Endothelial cell of umbilical vein (primary cell): ENCODE measurements at regions not wholly inside any gene's neighbourhood (a gene's known extent, or its start where the extent isn't known, plus 50 kb on each side); places are given as distances from the start of the nearest gene placed in this dataset.

Source experiments
- BruUV-seq: library from RNA; stranded (reverse); fragments of 400-500 nt; replicated peaks from 2 replicates; lab custom pipeline; 2021; lab: Mats Ljungman, UMichigan
- CTCF ChIA-PET: fragments of 300-600, 350-600 bp; sonication (Branson Sonifier 250); formaldehyde crosslinking; loops from one replicate; lab custom pipeline; 2021; ENCODE audit warnings: antibody characterized with exemption, inconsistent platforms; lab: Charles Lee
- POLR2A ChIA-PET: fragments of 300-600, 350-600 bp; sonication (Branson Sonifier 250); formaldehyde crosslinking; loops from one replicate; lab custom pipeline; 2021; ENCODE audit warnings: antibody characterized with exemption, inconsistent platforms; lab: Charles Lee
- DNase-seq: peaks from one replicate; pipeline ENCODE4 v3.0.0-alpha.2; 2011; ENCODE audit warnings: low read depth, low spot score
- FAIRE-seq: peaks from 2 replicates; lab custom pipeline; 2011; peaks lifted over from hg19 to GRCh38; lab: Jason Lieb, UNC
- H2AFZ ChIP-seq: 2 replicates; pipeline ENCODE4 v1.6.0; 2012; ENCODE audit warnings: low read depth, low read length, control low read depth, inconsistent platforms
- H3K27ac ChIP-seq: 2 replicates; pipeline ENCODE4 v1.5.1; 2011; ENCODE audit warnings: low read depth, mild to moderate bottlenecking, control low read depth, low read length, moderate library complexity; ENCODE audit not compliant: insufficient read depth
- H3K27me3 ChIP-seq, 2 experiments: 2 replicates each; pipeline versions ENCODE4 v1.6.0 to v1.6.1; 2011; ENCODE audit warnings: low read length in 2 of 2, mixed read lengths in 1 of 2; ENCODE audit not compliant: control insufficient read depth in 2 of 2, insufficient read depth in 2 of 2
- H3K36me3 ChIP-seq, 2 experiments: 2 replicates in 1 of 2; 3 replicates in 1 of 2; pipeline ENCODE4 v1.5.1; 2011; ENCODE audit warnings: low read length in 2 of 2, mild to moderate bottlenecking in 1 of 2, moderate library complexity in 1 of 2; ENCODE audit not compliant: control insufficient read depth in 2 of 2, insufficient read depth in 2 of 2; ENCODE audit errors: extremely low read depth in 1 of 2
- H3K4me1 ChIP-seq: 3 replicates; pipeline ENCODE4 v1.5.1; 2011; ENCODE audit warnings: mild to moderate bottlenecking, low read length; ENCODE audit not compliant: control insufficient read depth, insufficient read depth; ENCODE audit errors: extremely low read depth
- H3K4me2 ChIP-seq: 2 replicates; pipeline ENCODE4 v1.6.1; 2011; ENCODE audit warnings: low read length, control low read depth, mixed read lengths; ENCODE audit not compliant: insufficient read depth
- H3K4me3 ChIP-seq, 3 experiments: fragments of 200-600 bp in 1 of 3; sonication (generic), shearing (Covaris generic) in 1 of 3; replicated peaks in 1 of 3; 2 replicates each; pipeline ENCODE4 v1.5.1; 2011 to 2016; ENCODE audit warnings: control low read depth in 3 of 3, low read length in 3 of 3, mild to moderate bottlenecking in 2 of 3, inconsistent platforms in 1 of 3, low read depth in 1 of 3, moderate library complexity in 1 of 3; ENCODE audit not compliant: insufficient read depth in 1 of 3
- H3K79me2 ChIP-seq: 2 replicates; pipeline ENCODE4 v1.6.0; 2012; ENCODE audit warnings: low read length, inconsistent platforms; ENCODE audit not compliant: control insufficient read depth, insufficient read depth
- H3K9ac ChIP-seq: replicated peaks from 2 replicates; pipeline ENCODE3; 2011; ENCODE audit warnings: low read length, control low read depth; ENCODE audit not compliant: insufficient read depth; ENCODE audit errors: extremely low read depth
- H3K9me1 ChIP-seq: replicated peaks from 3 replicates; pipeline ENCODE4 v1.6.0; 2011; ENCODE audit warnings: mild to moderate bottlenecking, low read length; ENCODE audit not compliant: control insufficient read depth, insufficient read depth; ENCODE audit errors: extremely low read depth
- H3K9me3 ChIP-seq: replicated peaks from 2 replicates; pipeline ENCODE4 v1.5.1; 2012; ENCODE audit warnings: low read length, inconsistent platforms; ENCODE audit not compliant: control insufficient read depth, insufficient read depth
- H4K20me1 ChIP-seq: replicated peaks from 2 replicates; pipeline ENCODE3; 2011; ENCODE audit warnings: mild to moderate bottlenecking, low read length; ENCODE audit not compliant: control insufficient read depth, insufficient read depth; ENCODE audit errors: extremely low read depth
- EZH2 ChIP-seq: IDR thresholded peaks from 2 replicates; pipeline ENCODE4 v1.6.1; 2012; ENCODE audit warnings: borderline replicate concordance, low read depth, mild to moderate bottlenecking, moderate library complexity, low read length, inconsistent platforms; ENCODE audit not compliant: severe bottlenecking
- FOS ChIP-seq: IDR thresholded peaks from 2 replicates; pipeline ENCODE4 v1.6.1; 2011; ENCODE audit warnings: mild to moderate bottlenecking, low read length, moderate library complexity, borderline replicate concordance; ENCODE audit not compliant: insufficient read depth
- GATA2 ChIP-seq: IDR thresholded peaks from 2 replicates; pipeline ENCODE4 v1.7.0; 2011; ENCODE audit warnings: low read depth, mild to moderate bottlenecking, moderate library complexity, mixed read lengths, low read length; ENCODE audit not compliant: insufficient read length, insufficient read depth
- JUN ChIP-seq: IDR thresholded peaks from 2 replicates; pipeline ENCODE4 v1.6.1; 2011; ENCODE audit warnings: borderline replicate concordance, low read depth; ENCODE audit not compliant: insufficient read length, insufficient read depth
- MYC ChIP-seq: IDR thresholded peaks from one replicate; pipeline ENCODE4 v1.6.1; 2011; ENCODE audit warnings: mild to moderate bottlenecking, low read depth, low read length
- POLR2A ChIP-seq: IDR thresholded peaks from 2 replicates; pipeline ENCODE4 v1.6.1; 2012; ENCODE audit warnings: low read depth, mild to moderate bottlenecking, control low read depth, low read length
- POLR2AphosphoS5 ChIP-seq: IDR thresholded peaks from 2 replicates; pipeline ENCODE4 v1.6.1; 2012; ENCODE audit warnings: low read depth, mild to moderate bottlenecking, control low read depth, low read length, moderate library complexity; ENCODE audit not compliant: insufficient read depth
- dilution Hi-C: fragments of 300-500 bp; cut with MboI; formaldehyde crosslinking; loops from one replicate; pipeline ENCODE4 v1.15.0; 2019; ENCODE audit warnings: low sequenced_read_pairs; ENCODE audit not compliant: extremely low pct_ligation_motif_present
- intact Hi-C: fragments of 100-400 bp; cut with micrococcal nuclease; formaldehyde crosslinking; loops from one replicate; pipeline ENCODE4 v1.10.0; 2022
- TF ChIP-seq, protein P1 (sequence below), 2 donors: IDR thresholded peaks; 1 replicate in 1 of 2; 2 replicates in 1 of 2; pipeline ENCODE4 v1.5.1; 2011; ENCODE audit warnings: low read length in 2 of 2, mild to moderate bottlenecking in 2 of 2, moderate library complexity in 2 of 2, control low read depth in 1 of 2, inconsistent platforms in 1 of 2, low read depth in 1 of 2; ENCODE audit not compliant: insufficient read depth in 1 of 2; ENCODE audit errors: extremely low read depth in 1 of 2
- TF ChIP-seq, protein P2 (sequence below): IDR thresholded peaks from 2 replicates; pipeline ENCODE4 v1.6.1; 2011; ENCODE audit not compliant: insufficient read depth, insufficient read length

DNA sequence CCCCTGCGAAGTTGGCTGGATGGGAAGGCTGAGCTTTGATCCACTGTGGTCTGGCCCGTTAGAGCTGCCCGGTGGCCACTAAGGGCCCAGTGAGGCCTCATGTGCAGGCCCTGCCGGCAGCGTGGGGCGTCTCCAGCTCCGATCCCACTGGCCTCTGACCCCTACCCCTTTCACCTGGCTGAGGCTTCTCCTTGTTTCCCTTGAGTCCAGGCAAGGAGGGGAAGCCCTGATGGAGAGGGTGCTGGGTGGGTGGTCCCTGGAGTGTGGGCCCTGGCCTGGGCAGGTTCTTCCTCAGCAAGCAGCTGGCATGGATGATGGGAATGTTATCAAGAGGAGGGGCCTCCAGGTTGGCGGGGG, 356.8 kb downstream of the SEC14L1 start:
- intact Hi-C loops: loop anchor here (5.0 kb wide), 1 partner anchor 240 kb away; no protein-coding TSS in a partner anchor
- Histone ChIP-seq H3K36me3 (peaks cover 0 to 4% of the 10 kb centered on the region in 2 experiments), H3K4me3 (no peak overlapping the region), H3K27me3 (no peaks in the 10 kb centered on the region), H3K9ac (no peak overlapping the region), H3K79me2 (no peaks in the 10 kb centered on the region), H2AFZ (no peak overlapping the region), H4K20me1 (no peaks in the 10 kb centered on the region), H3K9me1 (no peaks in the 10 kb centered on the region), H3K9me3 (no peaks in the 10 kb centered on the region), H3K4me2 (no peak overlapping the region), H3K4me1 (peaks cover 3% of the 10 kb centered on the region), H3K27ac (no peak overlapping the region)
- ChIA-PET POLR2A (no interaction called here), CTCF (interaction anchor here (1.7 to 6.0 kb wide), 3 partner anchors 69 to 166 kb away, joined by 5 to 88 read pairs (median 9); no protein-coding TSS in a partner anchor)
- no peak for DNase-seq
- no peak for FAIRE-seq
- BruUV-seq: no TSS peak
- dilution Hi-C loops: no loop called here
- no peak for TF ChIP-seq GATA2
- TF ChIP-seq POLR2AphosphoS5: no peak
- TF ChIP-seq, protein P1, sequence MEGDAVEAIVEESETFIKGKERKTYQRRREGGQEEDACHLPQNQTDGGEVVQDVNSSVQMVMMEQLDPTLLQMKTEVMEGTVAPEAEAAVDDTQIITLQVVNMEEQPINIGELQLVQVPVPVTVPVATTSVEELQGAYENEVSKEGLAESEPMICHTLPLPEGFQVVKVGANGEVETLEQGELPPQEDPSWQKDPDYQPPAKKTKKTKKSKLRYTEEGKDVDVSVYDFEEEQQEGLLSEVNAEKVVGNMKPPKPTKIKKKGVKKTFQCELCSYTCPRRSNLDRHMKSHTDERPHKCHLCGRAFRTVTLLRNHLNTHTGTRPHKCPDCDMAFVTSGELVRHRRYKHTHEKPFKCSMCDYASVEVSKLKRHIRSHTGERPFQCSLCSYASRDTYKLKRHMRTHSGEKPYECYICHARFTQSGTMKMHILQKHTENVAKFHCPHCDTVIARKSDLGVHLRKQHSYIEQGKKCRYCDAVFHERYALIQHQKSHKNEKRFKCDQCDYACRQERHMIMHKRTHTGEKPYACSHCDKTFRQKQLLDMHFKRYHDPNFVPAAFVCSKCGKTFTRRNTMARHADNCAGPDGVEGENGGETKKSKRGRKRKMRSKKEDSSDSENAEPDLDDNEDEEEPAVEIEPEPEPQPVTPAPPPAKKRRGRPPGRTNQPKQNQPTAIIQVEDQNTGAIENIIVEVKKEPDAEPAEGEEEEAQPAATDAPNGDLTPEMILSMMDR (IDR thresholded peaks at IDR 0.05; ENCODE audit: extremely low read depth in 1 of 2, insufficient read depth in 1 of 2, low read depth in 1 of 2, low read length in 2 of 2): no peak
- no peak for TF ChIP-seq JUN
- TF ChIP-seq, protein P2, sequence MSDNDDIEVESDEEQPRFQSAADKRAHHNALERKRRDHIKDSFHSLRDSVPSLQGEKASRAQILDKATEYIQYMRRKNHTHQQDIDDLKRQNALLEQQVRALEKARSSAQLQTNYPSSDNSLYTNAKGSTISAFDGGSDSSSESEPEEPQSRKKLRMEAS: no peak
- no peak for TF ChIP-seq MYC
- no peak for TF ChIP-seq EZH2
- TF ChIP-seq FOS: no peak
- no peak for TF ChIP-seq POLR2A
